IMR-90 (cell line): ENCODE measurements at regions not wholly inside any gene's neighbourhood (a gene's known extent, or its start where the extent isn't known, plus 50 kb on each side); places are given as distances from the start of the nearest gene placed in this dataset.

Source experiments
- ATAC-seq: fragments of 200-7000 bp; cut with Tn5 transposase; 2 replicates; pipeline ENCODE4 v1.9.1; 2020; ENCODE audit warnings: low read depth, mild to moderate bottlenecking, moderate library complexity
- BruUV-seq: library from RNA; stranded (reverse); fragments of 400-500 nt; replicated peaks from 2 replicates; lab custom pipeline; 2021; lab: Mats Ljungman, UMichigan
- CTCF ChIA-PET: fragments of 300-600 bp; formaldehyde crosslinking; extraction: SDS; loops from one replicate; lab custom pipeline; 2021; ENCODE audit warnings: antibody characterized with exemption; lab: Yijun Ruan, JAX
- POLR2A ChIA-PET: fragments of 300-600 bp; sonication (Branson Sonifier 250); formaldehyde crosslinking; loops from one replicate; lab custom pipeline; 2022; ENCODE audit warnings: antibody characterized with exemption; ENCODE audit not compliant: unreplicated experiment; lab: Charles Lee
- DNase-seq: peaks from one replicate; pipeline ENCODE4 v3.0.0; 2013
- H2AFZ ChIP-seq: replicated peaks from 2 replicates; pipeline ENCODE3; 2013; ENCODE audit warnings: low read length, mild to moderate bottlenecking; ENCODE audit not compliant: poor library complexity
- H2AK5ac ChIP-seq: 2 replicates; pipeline ENCODE4 v1.6.1; 2013; ENCODE audit warnings: low read depth, low read length, inconsistent platforms
- H2AK9ac ChIP-seq: replicated peaks from 2 replicates; pipeline ENCODE3; 2013; ENCODE audit warnings: mild to moderate bottlenecking, low read depth, low read length, moderate library complexity; ENCODE audit not compliant: poor library complexity
- H2BK120ac ChIP-seq: 2 replicates; pipeline ENCODE4 v1.6.1; 2013; ENCODE audit warnings: low read depth, low read length, inconsistent platforms
- H2BK15ac ChIP-seq: 3 replicates; pipeline ENCODE4 v1.6.1; 2013; ENCODE audit warnings: low read depth, low read length, inconsistent platforms
- H2BK20ac ChIP-seq: 2 replicates; pipeline ENCODE4 v1.6.1; 2013; ENCODE audit warnings: low read depth, mild to moderate bottlenecking, inconsistent platforms, low read length, moderate library complexity
- H2BK5ac ChIP-seq: 2 replicates; pipeline ENCODE4 v1.6.1; 2013; ENCODE audit warnings: mild to moderate bottlenecking, low read depth, low read length, inconsistent platforms; ENCODE audit not compliant: poor library complexity, severe bottlenecking
- H3K14ac ChIP-seq: replicated peaks from 2 replicates; pipeline ENCODE4 v1.6.1; 2013; ENCODE audit warnings: low read depth, low read length, inconsistent platforms
- H3K18ac ChIP-seq: 2 replicates; pipeline ENCODE4 v1.6.1; 2013; ENCODE audit warnings: low read depth, low read length, control low read depth
- H3K23ac ChIP-seq: 2 replicates; pipeline ENCODE4 v1.6.1; 2013; ENCODE audit warnings: low read depth, low read length, inconsistent platforms
- H3K27ac ChIP-seq: 2 replicates; pipeline ENCODE4 v1.5.1; 2013; ENCODE audit warnings: mild to moderate bottlenecking, control low read depth, low read length; ENCODE audit not compliant: insufficient read depth
- H3K27me3 ChIP-seq: 2 replicates; pipeline ENCODE4 v1.6.1; 2013; ENCODE audit warnings: low read length; ENCODE audit not compliant: control insufficient read depth, insufficient read depth
- H3K36me3 ChIP-seq: 2 replicates; pipeline ENCODE4 v1.6.1; 2013; ENCODE audit warnings: low read length, mixed read lengths; ENCODE audit not compliant: control insufficient read depth, insufficient read depth
- H3K4ac ChIP-seq: 2 replicates; pipeline ENCODE4 v1.6.1; 2013; ENCODE audit warnings: low read depth, low read length, inconsistent platforms
- H3K4me1 ChIP-seq: 2 replicates; pipeline ENCODE4 v1.6.1; 2013; ENCODE audit warnings: low read length, mixed read lengths; ENCODE audit not compliant: control insufficient read depth, insufficient read depth
- H3K4me2 ChIP-seq: 2 replicates; pipeline ENCODE4 v1.6.1; 2013; ENCODE audit warnings: low read depth, mild to moderate bottlenecking, control low read depth, low read length, moderate library complexity
- H3K4me3 ChIP-seq: 2 replicates; pipeline ENCODE4 v1.5.1; 2013; ENCODE audit warnings: low read depth, mild to moderate bottlenecking, control low read depth, low read length, moderate library complexity; ENCODE audit not compliant: insufficient read depth
- H3K56ac ChIP-seq: 2 replicates; pipeline ENCODE4 v1.6.1; 2013; ENCODE audit warnings: low read length, inconsistent platforms; ENCODE audit not compliant: insufficient read depth; ENCODE audit errors: extremely low read depth
- H3K79me1 ChIP-seq, 2 experiments: 2 replicates each; pipeline ENCODE4 v1.6.1; 2013; ENCODE audit warnings: low read length in 2 of 2, inconsistent platforms in 1 of 2, low read depth in 1 of 2
- H3K9ac ChIP-seq: 2 replicates; pipeline ENCODE4 v1.6.1; 2013; ENCODE audit warnings: low read depth, low read length, control low read depth
- H3K9me1 ChIP-seq: 2 replicates; pipeline ENCODE4 v1.6.1; 2013; ENCODE audit warnings: low read length, inconsistent platforms; ENCODE audit not compliant: insufficient read depth
- H3K9me3 ChIP-seq: 2 replicates; pipeline ENCODE4 v1.6.1; 2013; ENCODE audit warnings: low read length; ENCODE audit not compliant: control insufficient read depth, insufficient read depth
- H4K20me1 ChIP-seq: 2 replicates; pipeline ENCODE4 v1.6.1; 2013; ENCODE audit warnings: low read length, inconsistent platforms; ENCODE audit not compliant: insufficient read depth
- H4K5ac ChIP-seq: 2 replicates; pipeline ENCODE4 v1.6.1; 2013; ENCODE audit warnings: mild to moderate bottlenecking, low read depth, low read length, control low read depth
- H4K8ac ChIP-seq, 2 experiments: 2 replicates each; pipeline ENCODE4 v1.6.1; 2013; ENCODE audit warnings: low read depth in 2 of 2, low read length in 2 of 2, control low read depth in 1 of 2, inconsistent platforms in 1 of 2
- H4K91ac ChIP-seq: 2 replicates; pipeline ENCODE4 v1.6.1; 2013; ENCODE audit warnings: low read depth, low read length, inconsistent platforms; ENCODE audit not compliant: insufficient read depth
- CEBPB ChIP-seq: IDR thresholded peaks from 2 replicates; pipeline ENCODE4 v1.6.1; 2012; ENCODE audit warnings: low read depth, low read length, improper control_type of control experiment
- FOS ChIP-seq: fragments of 150-350 bp; IDR thresholded peaks from 2 replicates; pipeline ENCODE4 v1.6.1; 2016; ENCODE audit warnings: low read depth, low read length
- MXI1 ChIP-seq: IDR thresholded peaks from 2 replicates; pipeline ENCODE4 v1.6.1; 2012; ENCODE audit warnings: low read depth, mild to moderate bottlenecking, low read length, moderate library complexity, borderline replicate concordance
- WGBS, 2 experiments: methylation state at CpG; one replicate each; pipeline versions ENCODE4 v1.1.5 to v1.1.7; 2013; ENCODE audit warnings: missing lambda C conversion rate in 2 of 2; ENCODE audit not compliant: insufficient read length in 1 of 2; ENCODE audit errors: extremely low coverage in 2 of 2; 5-methylcytosine and 5-hydroxymethylcytosine counted together
- dilution Hi-C: fragments of 300-500 bp; cut with HindIII; formaldehyde crosslinking; loops from one replicate; pipeline ENCODE4 v1.14.3; 2018; ENCODE audit warnings: low sequenced_read_pairs; ENCODE audit not compliant: unreplicated experiment
- in situ Hi-C: fragments of 300-500 bp; cut with MboI; formaldehyde crosslinking; loops from 3 replicates; pipeline ENCODE4 v1.14.3; 2019; ENCODE audit warnings: low sequenced_read_pairs, inconsistent platforms, mixed read lengths
- intact Hi-C: fragments of 100-400 bp; cut with micrococcal nuclease; formaldehyde crosslinking; loops from 2 replicates; pipeline ENCODE4 v1.10.0; 2022
- TF ChIP-seq, protein P1 (sequence below): fragments of 150-350 bp; IDR thresholded peaks from 2 replicates; pipeline ENCODE4 v1.6.1; 2016; ENCODE audit warnings: low read depth, mild to moderate bottlenecking, low read length, moderate library complexity, borderline replicate concordance

DNA sequence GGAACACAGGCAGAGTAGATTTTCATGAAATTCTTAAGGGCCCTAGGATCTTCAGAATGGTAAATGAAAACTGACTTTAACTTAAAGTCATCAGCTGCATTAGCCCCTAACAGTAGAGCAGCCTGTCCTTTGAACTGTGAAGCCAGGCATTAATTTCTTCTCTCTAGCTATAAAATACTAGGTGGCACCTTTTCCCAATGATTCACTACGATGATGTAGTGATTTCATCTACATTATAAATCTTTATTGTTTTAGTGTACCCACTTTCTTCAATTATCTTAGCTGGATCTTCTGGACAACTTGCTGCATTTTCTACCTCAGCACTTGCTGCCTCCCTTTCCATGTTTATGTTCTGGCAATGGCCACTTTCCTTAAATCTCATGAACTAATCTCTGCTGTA lies 290.5 kb downstream of the NOL4 start:
- H3K4me1 ChIP-seq: no peaks in the 10 kb centered on the region
- no peaks in the 10 kb centered on the region for H3K36me3 ChIP-seq
- no peaks in the 10 kb centered on the region for H3K9me1 ChIP-seq
- H3K79me1 ChIP-seq: no peaks in the 10 kb centered on the region
- no peak overlapping the region for H2AK9ac ChIP-seq
- BruUV-seq: no TSS peak
- no peak overlapping the region for H3K23ac ChIP-seq
- no peak for ATAC-seq
- in situ Hi-C loops: no loop called here
- H2BK5ac ChIP-seq: no peak overlapping the region
- no peak overlapping the region for H2AK5ac ChIP-seq
- H3K27me3 ChIP-seq: no peaks in the 10 kb centered on the region
- H3K14ac ChIP-seq: no peak overlapping the region
- no peak overlapping the region for H3K27ac ChIP-seq
- no peak overlapping the region for H3K18ac ChIP-seq
- no peak overlapping the region for H3K9ac ChIP-seq
- no peak overlapping the region for H2BK20ac ChIP-seq
- no peak overlapping the region for H2BK120ac ChIP-seq
- no peak overlapping the region for H3K4me2 ChIP-seq
- no peaks in the 10 kb centered on the region for H4K20me1 ChIP-seq
- dilution Hi-C loops: no loop called here
- H4K5ac ChIP-seq: no peak overlapping the region
- no peak for DNase-seq
- TF ChIP-seq FOS (no peak), CEBPB (no peak), MXI1 (no peak)
- TF ChIP-seq, protein P1, sequence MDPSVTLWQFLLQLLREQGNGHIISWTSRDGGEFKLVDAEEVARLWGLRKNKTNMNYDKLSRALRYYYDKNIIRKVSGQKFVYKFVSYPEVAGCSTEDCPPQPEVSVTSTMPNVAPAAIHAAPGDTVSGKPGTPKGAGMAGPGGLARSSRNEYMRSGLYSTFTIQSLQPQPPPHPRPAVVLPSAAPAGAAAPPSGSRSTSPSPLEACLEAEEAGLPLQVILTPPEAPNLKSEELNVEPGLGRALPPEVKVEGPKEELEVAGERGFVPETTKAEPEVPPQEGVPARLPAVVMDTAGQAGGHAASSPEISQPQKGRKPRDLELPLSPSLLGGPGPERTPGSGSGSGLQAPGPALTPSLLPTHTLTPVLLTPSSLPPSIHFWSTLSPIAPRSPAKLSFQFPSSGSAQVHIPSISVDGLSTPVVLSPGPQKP: no peak
- H3K4ac ChIP-seq: no peak overlapping the region
- intact Hi-C loops: no loop called here
- no peak overlapping the region for H4K91ac ChIP-seq
- H4K8ac ChIP-seq: no peak overlapping the region
- H3K56ac ChIP-seq: no peak overlapping the region
- no peak overlapping the region for H3K4me3 ChIP-seq
- no peaks in the 10 kb centered on the region for H3K9me3 ChIP-seq
- no peak overlapping the region for H2BK15ac ChIP-seq
- no peak overlapping the region for H2AFZ ChIP-seq
- CTCF ChIA-PET: interaction anchor here (0.6 kb wide), 1 partner anchor 11 kb away, joined by 4 read pairs; no protein-coding TSS in a partner anchor
- POLR2A ChIA-PET: no interaction called here
- WGBS, 2 experiments: no CpG with 5 or more reads among the region's 1 CpG
